ENCODE measurements at regions not wholly inside any gene's neighbourhood (a gene's known extent, or its start where the extent isn't known, plus 50 kb on each side); places are given as distances from the start of the nearest gene placed in this dataset.
"Not testable (repeated sequence)": the region's sequence is repeated elsewhere in the genome, so short reads cannot be mapped to it uniquely, and the experiment has no call there.

DNA sequence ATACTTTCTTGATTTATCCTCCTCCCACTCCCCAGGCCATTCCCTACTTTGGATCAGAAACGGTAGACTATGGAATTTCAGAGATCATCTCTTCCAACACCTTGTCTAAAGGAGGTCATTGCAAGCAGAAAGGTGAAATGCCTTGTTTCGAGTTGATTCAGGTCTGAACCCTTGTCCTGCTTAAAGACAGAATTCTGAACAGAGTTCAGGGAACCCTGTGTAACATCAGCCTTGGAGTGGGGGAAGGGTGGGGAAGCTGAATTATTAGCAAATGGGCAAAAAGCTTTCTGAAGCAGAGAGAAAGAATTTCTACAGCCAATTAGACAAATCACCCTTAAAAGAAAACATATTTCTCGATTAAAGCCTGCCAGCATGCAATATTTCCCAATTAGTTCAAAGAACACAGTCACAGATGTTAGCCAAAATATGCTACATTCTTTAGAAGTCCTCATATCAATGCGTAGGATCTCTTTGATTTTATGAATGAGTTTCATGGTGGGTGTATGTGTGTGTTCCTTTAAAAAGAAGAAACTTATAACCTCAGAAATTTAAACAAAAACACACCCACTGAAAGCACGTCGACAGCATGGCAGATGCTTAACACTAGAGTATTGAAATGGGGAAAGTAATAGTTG is 353.1 kb downstream of the RND3 start:
- DNase-seq, result no peak
- in situ Hi-C loops (cut with HindIII; ENCODE audit: low pct_ligation_motif_present, low pct_unique_long_range_greater_than_20kb, low sequenced_read_pairs), result no loop called here

DNA sequence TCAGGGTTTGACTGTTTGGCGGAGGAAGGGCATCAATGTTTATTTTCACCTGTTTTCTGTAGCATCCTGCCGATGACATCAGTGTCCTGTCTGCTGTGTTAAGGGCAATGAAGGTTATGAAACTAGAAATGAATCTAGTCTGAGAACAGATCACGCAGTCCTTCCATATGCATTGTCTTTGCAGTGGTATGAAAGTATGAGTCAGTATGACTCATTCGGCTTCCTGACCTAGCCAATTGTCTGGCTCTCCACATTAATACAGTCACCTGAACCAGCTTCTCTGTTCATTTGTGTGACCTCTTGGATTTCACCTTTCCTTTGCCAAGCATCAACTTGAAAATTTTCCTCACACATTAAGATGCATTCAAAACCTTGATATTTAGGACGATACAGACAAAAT is 353.8 kb downstream of the RND3 start:
- in situ Hi-C loops (cut with HindIII; ENCODE audit: low pct_ligation_motif_present, low pct_unique_long_range_greater_than_20kb, low sequenced_read_pairs), result no loop called here
- DNase-seq, result peak; percentile 88

DNA sequence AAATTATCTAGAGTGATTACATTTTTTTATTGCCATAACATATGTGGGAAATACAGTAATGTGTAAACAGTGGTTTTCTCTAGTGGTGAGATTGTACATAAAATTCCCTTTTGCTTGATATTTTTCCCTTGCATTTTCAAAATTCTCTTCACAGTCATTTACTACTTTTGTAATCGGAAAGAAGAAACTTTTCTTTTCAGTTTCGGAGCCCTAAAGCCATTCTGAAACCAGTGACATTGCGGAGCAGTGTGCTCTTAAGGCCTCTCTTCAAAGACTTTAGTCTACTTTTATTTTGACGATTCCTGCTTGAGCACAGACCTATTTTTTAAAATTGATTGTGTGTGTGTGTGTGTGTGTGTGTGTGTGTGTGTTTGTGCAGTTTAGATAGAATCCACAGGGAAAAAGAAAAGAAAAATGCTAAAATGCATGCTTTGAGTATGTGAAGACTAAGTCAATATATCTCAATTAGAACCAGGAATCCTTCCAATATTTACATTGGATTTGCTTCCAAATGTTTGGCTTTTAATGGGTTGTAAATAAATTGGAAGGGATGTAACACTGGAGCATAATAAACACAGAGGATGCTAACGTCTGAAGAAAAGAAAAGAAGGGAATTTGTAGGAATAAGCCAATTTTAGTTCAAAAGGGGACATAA is 357.4 kb downstream of the RND3 start:
- in situ Hi-C loops (cut with HindIII; ENCODE audit: low pct_ligation_motif_present, low pct_unique_long_range_greater_than_20kb, low sequenced_read_pairs), result no loop called here
- no peak for DNase-seq

DNA sequence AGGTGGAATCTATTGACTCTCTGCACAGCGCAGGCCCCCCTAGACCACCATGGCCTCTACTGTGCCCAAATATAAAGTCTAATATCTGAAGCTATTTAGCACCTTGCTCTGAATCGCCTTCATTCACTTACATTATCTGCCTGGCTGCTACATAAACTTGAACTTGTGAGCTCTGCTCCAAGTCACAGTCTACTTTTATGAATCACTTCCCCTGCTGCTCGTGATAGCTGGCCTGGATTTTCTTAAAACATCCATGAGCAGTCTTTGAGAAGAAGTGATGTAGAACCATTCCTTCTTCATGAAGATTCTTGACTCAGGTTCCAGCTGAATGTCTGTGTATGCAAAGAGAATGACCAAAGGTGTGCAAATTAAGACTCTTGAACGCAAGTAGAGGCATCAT is 359.5 kb downstream of the RND3 start:
- in situ Hi-C loops (cut with HindIII; ENCODE audit: low pct_ligation_motif_present, low pct_unique_long_range_greater_than_20kb, low sequenced_read_pairs), result no loop called here
- DNase-seq, result no peak

DNA sequence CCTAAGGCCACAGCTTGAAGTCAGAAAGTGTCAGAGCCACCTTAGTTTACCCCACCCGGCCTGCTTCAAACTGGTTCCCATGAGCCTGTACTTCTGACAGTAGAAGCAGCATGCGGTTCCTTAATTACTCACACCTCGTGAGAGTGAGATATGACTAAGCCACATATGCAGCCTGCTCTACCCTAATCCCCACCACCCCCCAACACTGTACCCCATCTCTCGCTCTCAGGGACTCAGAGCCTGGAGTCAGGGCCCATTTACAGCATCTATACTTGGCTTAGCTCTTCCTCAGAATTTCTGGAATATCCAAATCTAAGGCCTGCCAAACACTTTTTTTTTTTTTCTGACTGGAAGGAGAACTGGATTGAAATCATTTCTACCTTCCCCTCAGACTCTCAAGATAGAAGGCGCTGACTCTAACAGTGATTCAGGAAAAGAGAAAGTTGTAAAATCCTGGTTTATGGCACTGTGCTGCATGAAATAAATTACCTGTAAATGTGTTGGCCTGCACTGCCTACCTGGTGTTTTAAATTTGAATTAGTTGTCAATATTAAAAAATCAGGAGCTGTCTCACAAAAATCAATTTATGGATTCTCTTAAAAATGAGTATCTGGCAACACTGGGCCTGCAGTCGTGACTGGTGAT is 360.0 kb downstream of the RND3 start:
- no peak for DNase-seq
- in situ Hi-C loops (cut with HindIII; ENCODE audit: low pct_ligation_motif_present, low pct_unique_long_range_greater_than_20kb, low sequenced_read_pairs), result no loop called here

DNA sequence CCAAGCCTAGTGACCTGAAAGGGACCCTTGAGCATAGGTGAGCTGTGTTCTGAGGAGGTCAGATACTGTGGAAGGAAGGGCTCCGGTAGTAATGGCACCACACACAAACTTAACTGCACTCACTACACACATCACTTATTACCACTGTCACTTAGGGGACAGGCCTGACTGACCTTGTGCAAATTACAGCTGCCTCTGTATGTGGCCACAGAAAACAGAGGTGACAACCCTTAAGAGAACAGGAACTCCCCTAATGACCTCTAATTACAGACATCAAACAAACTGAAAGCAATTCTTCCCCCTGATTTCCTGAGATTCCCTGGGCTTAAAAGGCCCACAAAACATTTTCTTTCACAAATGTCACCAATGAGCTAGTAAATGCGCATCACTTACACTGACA is 360.6 kb downstream of the RND3 start:
- DNase-seq, result no peak
- in situ Hi-C loops (cut with HindIII; ENCODE audit: low pct_ligation_motif_present, low pct_unique_long_range_greater_than_20kb, low sequenced_read_pairs), result no loop called here

DNA sequence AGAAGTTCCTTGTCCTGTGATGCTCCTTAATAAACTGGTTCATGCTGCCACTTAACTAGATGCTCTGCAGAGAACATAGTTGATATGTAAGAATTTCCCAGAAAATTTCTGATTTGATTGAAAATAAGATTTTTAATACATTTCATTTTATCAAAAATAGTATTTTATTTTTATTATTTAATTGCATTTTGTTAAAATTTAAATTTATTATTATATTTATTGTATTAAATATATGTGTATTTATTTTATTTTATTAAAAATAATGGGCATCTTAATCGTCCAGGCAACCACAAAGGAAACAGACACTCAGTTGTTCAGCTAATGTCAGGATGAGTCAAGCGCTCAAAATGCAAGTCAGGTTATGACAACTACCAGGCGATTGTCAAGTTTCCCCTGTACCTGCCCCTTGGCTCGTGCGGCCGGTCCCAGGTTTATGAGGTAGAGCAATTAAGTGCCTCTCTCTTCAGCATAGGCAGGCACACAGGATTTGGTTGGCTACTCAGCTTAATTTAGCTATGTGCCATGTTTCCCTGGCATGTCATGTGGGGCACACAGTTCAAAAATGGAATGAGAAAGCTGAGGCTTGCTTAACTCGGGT is 361.2 kb downstream of the RND3 start:
- peak; percentile 55 for DNase-seq
- in situ Hi-C loops (cut with HindIII; ENCODE audit: low pct_ligation_motif_present, low pct_unique_long_range_greater_than_20kb, low sequenced_read_pairs), result no loop called here

DNA sequence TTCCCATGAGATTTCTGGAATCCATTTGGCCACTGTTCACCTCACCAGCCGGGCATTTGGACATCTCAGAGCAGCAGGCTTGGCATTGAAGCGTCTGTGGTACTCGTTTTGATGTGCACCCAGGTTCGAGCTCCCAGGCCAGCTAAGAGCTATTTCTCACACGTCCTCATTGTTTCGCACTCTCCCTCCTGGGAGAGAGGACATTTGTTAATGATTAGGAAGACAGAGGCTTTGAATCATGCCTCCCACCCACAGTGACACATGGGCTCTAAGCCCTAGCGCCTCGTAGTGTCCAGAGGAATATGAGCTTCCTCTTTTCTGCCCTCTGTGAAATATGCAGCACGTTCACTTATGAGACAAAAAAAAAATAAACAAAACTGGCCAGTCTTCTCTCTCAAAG is 361.8 kb downstream of the RND3 start:
- in situ Hi-C loops (cut with HindIII; ENCODE audit: low pct_ligation_motif_present, low pct_unique_long_range_greater_than_20kb, low sequenced_read_pairs), result no loop called here
- peak; percentile 93 for DNase-seq

DNA sequence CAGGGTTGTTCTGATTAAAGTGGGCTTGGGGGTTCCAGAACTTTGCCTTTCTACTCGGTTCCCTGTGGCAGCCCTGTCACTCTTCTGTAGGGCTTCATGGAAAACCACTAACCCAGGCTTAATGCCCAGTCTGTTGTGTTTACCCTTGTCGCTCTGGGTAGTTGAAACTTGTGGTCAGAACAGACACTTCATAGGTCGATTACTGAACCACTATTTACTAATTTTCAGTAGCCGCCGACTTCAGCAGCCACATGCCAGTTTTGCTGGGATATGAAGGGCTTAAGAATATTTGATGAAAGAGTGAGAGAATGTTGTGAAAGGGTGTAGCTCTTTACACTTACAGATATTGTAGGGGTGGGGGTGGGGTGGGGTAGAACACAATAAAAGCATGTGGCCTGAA is 362.3 kb downstream of the RND3 start:
- no peak for DNase-seq

DNA sequence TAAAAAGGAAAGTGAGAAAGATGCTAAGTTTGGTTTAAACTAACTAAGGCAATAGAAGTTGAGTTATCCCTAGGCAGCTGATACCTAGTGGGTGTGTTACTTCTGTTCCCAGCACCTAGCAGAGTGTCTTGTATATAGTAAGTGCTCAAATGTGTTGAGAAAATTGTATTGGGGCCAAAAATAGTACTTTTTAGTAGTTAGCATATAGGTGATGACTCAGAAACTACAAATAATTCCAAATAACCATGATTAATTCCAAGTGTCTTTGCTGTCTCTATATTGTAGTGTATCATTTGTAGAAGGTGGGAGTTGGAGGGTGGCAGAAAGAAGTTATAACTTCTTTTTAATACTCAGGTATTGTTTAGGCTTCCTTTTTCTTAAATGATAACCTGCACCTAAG is 362.7 kb downstream of the RND3 start:
- DNase-seq, result no peak
- in situ Hi-C loops (cut with HindIII; ENCODE audit: low pct_ligation_motif_present, low pct_unique_long_range_greater_than_20kb, low sequenced_read_pairs), result no loop called here

More for the DNA sequence above, 362.3 kb downstream of the RND3 start:
- in situ Hi-C loops (cut with HindIII; ENCODE audit: low pct_ligation_motif_present, low pct_unique_long_range_greater_than_20kb, low sequenced_read_pairs), result no loop called here

DNA sequence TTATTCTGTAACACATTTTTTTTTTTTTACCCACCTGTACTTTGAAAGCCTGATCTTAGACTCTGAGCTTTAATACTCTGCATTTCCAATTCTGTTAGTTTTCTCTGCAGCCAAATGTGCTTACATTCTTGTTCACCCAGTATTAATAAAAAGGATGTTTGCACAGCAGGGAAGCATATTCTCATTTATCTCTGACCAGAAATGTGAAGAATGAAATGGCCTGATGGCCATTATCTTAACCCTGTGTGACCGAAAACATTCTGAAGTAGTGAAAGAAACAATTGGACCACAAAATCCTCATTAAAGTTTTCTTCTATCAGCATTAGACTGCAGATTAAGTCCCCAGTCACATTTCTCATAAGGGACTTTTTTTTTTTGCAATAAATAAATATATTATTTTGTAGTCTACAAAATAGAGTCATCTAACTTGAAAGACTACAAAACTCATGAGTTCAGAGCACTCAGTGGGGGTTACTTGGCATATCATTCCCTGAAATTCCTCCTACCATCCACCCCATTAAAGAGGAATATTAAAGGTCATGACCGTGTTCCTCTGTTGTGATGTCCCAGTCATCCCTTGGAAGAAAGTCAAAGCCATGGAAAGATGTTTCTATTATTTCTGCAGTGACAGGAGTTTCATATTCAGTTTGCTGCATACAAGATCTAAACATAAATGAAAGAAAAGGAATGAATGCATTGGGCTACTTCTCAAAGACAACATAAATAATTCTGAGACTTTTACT is 364.4 kb downstream of the RND3 start:
- in situ Hi-C loops (cut with HindIII; ENCODE audit: low pct_ligation_motif_present, low pct_unique_long_range_greater_than_20kb, low sequenced_read_pairs), result no loop called here
- no peak for DNase-seq

DNA sequence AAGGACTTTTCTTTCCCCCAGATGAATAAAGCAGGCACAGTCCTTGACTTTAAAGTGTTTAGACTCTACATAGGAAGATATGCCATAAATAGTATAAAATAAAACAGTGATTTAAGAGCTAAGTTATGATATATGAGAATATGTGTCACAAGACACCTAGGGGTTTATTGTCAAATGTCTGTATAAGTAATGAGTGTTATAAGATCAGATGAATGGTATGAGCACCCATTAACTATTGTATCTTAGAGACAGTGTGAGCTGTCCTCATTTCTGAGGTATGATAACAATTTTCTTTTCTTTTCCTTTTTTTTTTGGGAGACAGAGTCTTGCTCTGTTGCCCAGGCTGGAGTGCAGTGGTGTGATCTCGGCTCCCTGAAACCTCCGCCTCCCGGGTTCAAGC is 365.3 kb downstream of the RND3 start:
- no peak for DNase-seq
- in situ Hi-C loops (cut with HindIII; ENCODE audit: low pct_ligation_motif_present, low pct_unique_long_range_greater_than_20kb, low sequenced_read_pairs), result no loop called here

DNA sequence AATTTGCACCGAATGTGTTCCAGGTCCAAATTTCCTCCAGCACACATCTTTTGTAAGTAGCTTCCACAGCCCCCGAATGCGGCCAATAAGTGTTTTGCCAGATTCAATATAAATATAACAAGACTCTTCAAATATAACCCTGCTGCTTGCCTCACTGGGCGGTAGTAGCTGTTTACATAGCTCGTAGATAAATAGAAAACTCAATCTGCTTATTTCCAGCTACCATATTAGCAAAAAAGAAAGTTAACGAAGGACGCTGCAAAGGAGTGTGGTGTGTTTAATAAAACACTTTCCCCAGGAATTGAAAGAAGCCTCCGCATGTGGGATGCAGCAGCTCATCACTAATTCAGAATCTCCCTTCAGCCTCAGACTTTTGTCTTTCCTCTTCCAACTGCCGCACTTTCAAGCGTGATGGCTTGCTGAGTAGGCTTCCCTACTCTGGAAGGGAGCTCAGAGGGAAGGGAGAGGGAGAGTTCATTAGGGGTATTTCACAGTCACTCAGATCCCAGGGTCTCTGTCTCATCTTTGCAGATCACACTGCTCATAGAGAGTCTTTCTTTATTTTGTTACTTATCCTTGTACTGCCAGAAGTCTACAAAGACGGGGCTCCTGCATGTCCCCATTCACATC is 367.0 kb downstream of the RND3 start:
- in situ Hi-C loops (cut with HindIII; ENCODE audit: low pct_ligation_motif_present, low pct_unique_long_range_greater_than_20kb, low sequenced_read_pairs), result no loop called here

DNA sequence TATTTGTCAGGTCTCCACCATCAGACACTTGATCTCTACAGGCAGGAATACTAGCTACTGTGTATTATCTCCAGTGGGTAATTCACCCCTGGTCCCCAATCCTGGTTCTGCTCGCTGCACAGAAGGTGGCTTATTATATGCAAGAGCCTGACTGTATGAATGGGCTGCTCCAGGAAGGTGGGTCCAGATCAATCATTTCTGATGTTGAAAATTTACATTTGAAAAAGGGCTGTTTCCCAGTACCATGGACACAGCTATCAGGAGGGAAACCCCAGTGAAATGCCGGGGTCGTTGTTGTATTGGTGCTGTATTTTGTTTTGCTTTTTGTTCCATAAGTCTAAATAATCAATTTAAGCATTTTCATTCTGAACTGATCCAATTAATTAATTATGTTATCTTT is 367.6 kb downstream of the RND3 start:
- in situ Hi-C loops (cut with HindIII; ENCODE audit: low pct_ligation_motif_present, low pct_unique_long_range_greater_than_20kb, low sequenced_read_pairs), result no loop called here

More for the DNA sequence above, 367.0 kb downstream of the RND3 start:
- DNase-seq, result no peak

DNA sequence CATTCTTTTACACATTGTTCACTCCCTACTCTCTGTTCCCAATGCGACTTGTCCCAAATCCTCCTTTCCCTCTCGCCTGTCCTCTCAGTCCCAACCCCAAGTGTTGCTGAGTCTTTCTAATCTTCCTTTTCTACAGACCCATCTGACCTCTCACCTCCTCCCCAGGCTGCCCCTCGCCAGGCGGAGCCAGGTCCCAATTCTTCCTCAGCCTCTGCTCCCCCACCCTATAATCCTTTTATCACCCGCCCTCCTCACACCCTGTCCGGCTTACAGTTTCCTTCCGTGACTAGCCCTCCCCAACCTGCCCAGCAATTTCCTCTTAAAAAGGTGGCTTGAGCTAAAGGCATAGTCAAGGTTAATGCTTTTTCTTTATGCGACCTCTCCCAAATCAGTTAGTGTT is 373.4 kb downstream of the RND3 start:
- in situ Hi-C loops (cut with HindIII; ENCODE audit: low pct_ligation_motif_present, low pct_unique_long_range_greater_than_20kb, low sequenced_read_pairs); DNase-seq: not testable (repeated sequence)

More for the DNA sequence above, 367.6 kb downstream of the RND3 start:
- no peak for DNase-seq

DNA sequence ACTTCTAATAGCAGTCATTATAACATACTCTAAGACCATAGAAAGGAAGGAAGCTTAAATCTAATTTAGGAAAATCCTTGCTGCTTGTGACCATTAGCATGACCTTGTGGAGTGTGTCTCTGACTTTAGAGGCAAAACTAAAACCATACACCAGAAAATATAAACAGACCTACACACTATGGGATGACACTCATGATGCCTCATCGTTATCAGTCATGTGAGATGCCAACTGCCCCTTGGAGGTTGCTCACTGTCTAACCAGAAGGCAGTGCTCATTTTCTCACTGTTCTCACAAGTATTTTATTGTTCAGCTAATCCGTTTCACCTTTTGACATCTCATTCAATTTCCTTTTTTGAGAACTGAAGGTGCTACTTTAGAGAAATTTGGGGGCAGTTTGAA is 376.9 kb downstream of the RND3 start:
- no peak for DNase-seq

DNA sequence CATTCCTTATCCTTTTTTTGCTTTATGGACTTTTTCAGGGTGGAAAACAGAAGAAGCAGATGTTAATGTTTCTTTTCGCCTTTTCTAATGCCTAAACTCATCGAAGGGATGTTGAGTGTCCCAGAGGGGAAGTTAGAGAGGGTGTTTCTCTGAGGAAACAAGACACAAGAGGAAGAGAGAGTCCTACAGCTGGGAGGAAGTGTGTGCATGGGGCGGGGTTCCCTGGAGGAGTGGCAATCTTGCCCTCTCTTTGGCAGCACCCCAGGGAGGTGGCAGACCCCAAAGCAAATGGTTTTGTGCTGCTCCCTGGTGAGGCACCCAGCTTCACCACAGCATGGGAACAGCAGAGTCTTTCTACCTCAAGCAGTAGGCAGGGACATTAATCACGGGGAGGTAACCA is 377.6 kb downstream of the RND3 start:
- DNase-seq, result no peak
- in situ Hi-C loops (cut with HindIII; ENCODE audit: low pct_ligation_motif_present, low pct_unique_long_range_greater_than_20kb, low sequenced_read_pairs), result no loop called here

More for the DNA sequence above, 376.9 kb downstream of the RND3 start:
- in situ Hi-C loops (cut with HindIII; ENCODE audit: low pct_ligation_motif_present, low pct_unique_long_range_greater_than_20kb, low sequenced_read_pairs), result no loop called here

DNA sequence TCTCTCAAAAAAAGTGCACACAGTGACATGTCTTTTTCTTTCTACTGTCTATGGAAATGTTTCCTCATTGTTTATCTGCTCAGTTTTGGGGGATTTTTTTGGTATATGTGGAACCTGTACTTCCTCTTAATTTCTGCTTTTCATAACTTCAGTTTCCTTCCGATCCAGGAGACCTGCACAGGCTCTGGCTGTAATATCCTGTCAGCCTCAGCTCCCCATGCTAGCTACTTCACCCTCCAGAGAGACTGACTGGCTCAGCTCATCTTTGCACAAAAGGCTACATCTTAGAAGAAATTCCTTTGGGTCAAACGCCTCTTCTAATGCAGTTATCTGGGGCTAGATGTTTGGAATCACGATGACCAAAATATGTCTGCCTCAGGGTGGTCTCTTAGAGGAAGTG is 378.4 kb downstream of the RND3 start:
- DNase-seq, result no peak
- in situ Hi-C loops (cut with HindIII; ENCODE audit: low pct_ligation_motif_present, low pct_unique_long_range_greater_than_20kb, low sequenced_read_pairs), result no loop called here

DNA sequence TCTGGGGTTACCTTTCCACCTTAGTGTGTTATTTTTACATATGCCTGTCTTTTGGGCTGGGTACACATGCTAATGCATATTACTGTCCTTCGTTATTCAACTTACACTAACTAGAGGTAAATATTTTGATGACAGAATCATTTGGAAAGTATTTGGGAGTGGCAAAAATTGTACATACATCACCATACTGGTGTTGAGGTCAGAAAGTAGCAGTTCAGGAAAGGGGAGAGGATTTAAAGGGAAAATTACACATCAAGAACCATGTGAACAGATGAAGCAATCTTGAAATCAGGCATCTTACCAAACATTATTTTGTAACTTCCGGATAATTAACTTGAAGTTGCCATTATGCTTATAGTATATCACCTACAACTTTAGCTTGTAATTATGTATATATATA is 379.7 kb downstream of the RND3 start:
- no peak for DNase-seq
- in situ Hi-C loops (cut with HindIII; ENCODE audit: low pct_ligation_motif_present, low pct_unique_long_range_greater_than_20kb, low sequenced_read_pairs), result no loop called here

Measured in ACHN (cell line).